Activated CD4-positive, CD25-positive, alpha-beta regulatory T cell (primary cell): ENCODE measurements at regions not wholly inside any gene's neighbourhood (a gene's known extent, or its start where the extent isn't known, plus 50 kb on each side); places are given as distances from the start of the nearest gene placed in this dataset.

ENCODE experiments used
- DNase-seq, 4 experiments: peaks; one replicate each; lab custom pipeline; 2025; lab: John Stamatoyannopoulos, UW

GRCh38 chr10:110414548-110415309 lies 83.0 kb upstream of the DUSP5 start:
- peak; percentile 63 to 92 (median 75) for DNase-seq

- no peak for DNase-seq
Measured at GRCh38 chr10:110415809-110416208, 81.9 kb upstream of the DUSP5 start.

- DNase-seq = no peak
Measured at GRCh38 chr10:110416776-110417711, 80.7 kb upstream of the DUSP5 start.

GRCh38 chr10:110418218-110418617 lies 79.5 kb upstream of the DUSP5 start:
- DNase-seq = no peak

- no peak for DNase-seq
Measured at GRCh38 chr10:110419265-110419664, 78.4 kb upstream of the DUSP5 start.

- no peak for DNase-seq
Measured at GRCh38 chr10:110420401-110421193, 77.1 kb upstream of the DUSP5 start.

- no peak for DNase-seq
Measured at GRCh38 chr10:110421512-110422138, 76.1 kb upstream of the DUSP5 start.

GRCh38 chr10:110422548-110422947 lies 75.2 kb upstream of the DUSP5 start:
- DNase-seq = no peak

- no peak for DNase-seq
Measured at GRCh38 chr10:110423650-110424049, 74.1 kb upstream of the DUSP5 start.

GRCh38 chr10:110425684-110426293 lies 71.9 kb upstream of the DUSP5 start:
- DNase-seq = peak in 1 of 4 experiments; percentile 19

GRCh38 chr10:110426294-110427181 lies 71.2 kb upstream of the DUSP5 start:
- DNase-seq = no peak

GRCh38 chr10:110429301-110429700 lies 68.4 kb upstream of the DUSP5 start:
- no peak for DNase-seq

- DNase-seq = no peak
Measured at GRCh38 chr10:110430340-110431273, 67.1 kb upstream of the DUSP5 start.

GRCh38 chr10:110431659-110432058 lies 66.0 kb upstream of the DUSP5 start:
- no peak for DNase-seq

GRCh38 chr10:110432084-110432483 lies 65.6 kb upstream of the DUSP5 start:
- DNase-seq = no peak

GRCh38 chr10:110432814-110433565 lies 64.7 kb upstream of the DUSP5 start:
- no peak for DNase-seq

GRCh38 chr10:110433740-110434139 lies 64.0 kb upstream of the DUSP5 start:
- no peak for DNase-seq

- DNase-seq = no peak
Measured at GRCh38 chr10:110434489-110435096, 63.1 kb upstream of the DUSP5 start.
